Heart left ventricle (tissue), 16 donors: ENCODE measurements at regions not wholly inside any gene's neighbourhood (a gene's known extent, or its start where the extent isn't known, plus 50 kb on each side); places are given as distances from the start of the nearest gene placed in this dataset.

Experiments
- ATAC-seq, 4 donors: fragments of 200-7000 bp; cut with Tn5 transposase; one replicate each; pipeline ENCODE4 v1.9.1; 2020 to 2022; ENCODE audit warnings: moderate library complexity in 4 of 4, mild to moderate bottlenecking in 3 of 4, moderate number of reproducible peaks in 1 of 4
- DNase-seq, 5 donors: peaks; one replicate each; pipeline ENCODE4 v3.0.0-alpha.2; 2020
- H3K27ac ChIP-seq, 12 donors: fragments of 200-600 bp; sonication (generic) in 4 of 12; one replicate each; pipeline versions ENCODE4 v1.5.0 to v1.8.0; 2016 to 2022; ENCODE audit warnings: mild to moderate bottlenecking in 2 of 12
- H3K27me3 ChIP-seq, 9 donors: fragments of 200-600 bp; sonication (generic) in 2 of 9; one replicate each; pipeline versions ENCODE4 v1.5.1 to v1.8.0; 2016 to 2022; ENCODE audit warnings: mild to moderate bottlenecking in 3 of 9
- H3K36me3 ChIP-seq, 9 donors: fragments of 200-600 bp; sonication (generic) in 2 of 9; one replicate each; pipeline versions ENCODE4 v1.5.0 to v1.8.0; 2018 to 2022; ENCODE audit warnings: mild to moderate bottlenecking in 2 of 9
- H3K4me1 ChIP-seq, 12 donors: fragments of 200-600 bp; sonication (generic) in 4 of 12; one replicate each; pipeline versions ENCODE4 v1.5.0 to v1.8.0; 2016 to 2022; ENCODE audit warnings: mild to moderate bottlenecking in 3 of 12
- H3K4me3 ChIP-seq, 12 donors: fragments of 200-600 bp; sonication (generic) in 4 of 12; one replicate each; pipeline versions ENCODE4 v1.5.0 to v1.8.0; 2017 to 2022; ENCODE audit warnings: mild to moderate bottlenecking in 9 of 12, moderate library complexity in 4 of 12
- H3K9me3 ChIP-seq, 12 donors: fragments of 200-600 bp; sonication (generic) in 4 of 12; one replicate each; pipeline versions ENCODE4 v1.5.0 to v1.8.0; 2016 to 2022; ENCODE audit warnings: mild to moderate bottlenecking in 1 of 12
- POLR2A ChIP-seq, 2 donors: fragments of 450-650 bp; IDR thresholded peaks; one replicate each; pipeline ENCODE4 v1.6.1; 2017; ENCODE audit warnings: antibody characterized with exemption in 2 of 2, mild to moderate bottlenecking in 2 of 2, moderate library complexity in 2 of 2
- WGBS, 4 donors: extraction: QIAGEN DNeasy Blood & Tissue Kit in 2 of 4; methylation state at CpG; one replicate each; pipeline versions ENCODE4 v1.1.5 to v1.1.7; 2013 to 2018; 5-methylcytosine and 5-hydroxymethylcytosine counted together
- intact Hi-C, 10 donors: fragments of 100-400 bp; cut with DNase I; formaldehyde crosslinking; loops; one replicate each; pipeline versions ENCODE4 v1.11.1 to v1.14.2; 2022
- TF ChIP-seq, protein P1 (sequence below), 12 donors: fragments of 200-600 bp; sonication (generic) in 4 of 12; IDR thresholded peaks; one replicate each; pipeline versions ENCODE4 v1.5.0 to v1.8.0; 2018 to 2022; ENCODE audit warnings: antibody characterized with exemption in 12 of 12, mild to moderate bottlenecking in 5 of 12
- donor health status: ischemic (EF 13 %, LVEDD 7.1; RV severe dilation, severe dysfunction).
- donor health status: healthy with polysubstance abuse.
- donor health status: DM: no; HTN: yes; CAD: no.
- donor health status: DM: no; HTN: no; CAD: no.
- donor health status: ischemic (EF 25% LVEDD 6.9; RV normal size, moderate dysfunction).
- donor health status: ischemic (EF 25% LVEDD 5.7; RV mildly dilated, moderate dysfunction).
- donor health status: healthy.
- donor health status: DM: yes; HTN: yes; CAD: no.
- donor health status: ischemic (EF 35%, LVEDD 5.7; RV mildly dilated, moderate dysfunction).
- donor health status: nonischemic (EF 11% LVEDD 7.7; RV severe dilation, severe dysfunction).
- donor health status: DM: yes; HTN: yes; CAD: no.
- donor health status: PGD.
- donor health status: ischemic (EF 29% LVEDD 5.4; RV normal size, mild dysfunction).
- donor health status: nonischemic (EF 23%, LVEDD 6.1; RV moderate dilation, normal function).

DNA sequence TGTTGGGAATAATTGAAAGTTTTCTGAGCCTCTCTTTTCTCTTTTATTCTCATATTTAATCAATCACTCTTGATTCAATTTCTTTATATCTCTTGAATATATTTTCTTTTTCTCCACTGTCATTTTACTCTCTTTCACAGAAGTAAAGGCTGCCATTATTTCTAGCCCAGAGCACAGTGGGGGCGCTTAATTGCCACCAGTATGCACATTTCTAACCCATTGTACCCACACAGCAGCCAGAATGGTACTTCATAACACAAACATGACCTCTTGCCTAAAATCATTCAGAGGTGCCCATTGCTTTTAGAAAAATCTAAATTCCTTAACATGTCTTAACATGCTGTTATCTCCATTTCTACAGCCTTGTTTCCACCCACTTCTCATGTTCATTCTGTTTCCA, 190.2 kb upstream of the LMO3 start:
- 28 to 41% (median 36%) methylated on average over 1 of the region's 1 CpG for WGBS, 4 donors
- DNase-seq: no peak
- H3K27me3 ChIP-seq: no peaks in the 10 kb centered on the region
- H3K9me3 ChIP-seq: no peaks in the 10 kb centered on the region
- no peaks in the 10 kb centered on the region for H3K36me3 ChIP-seq
- no peak for TF ChIP-seq POLR2A (IDR thresholded peaks at IDR 0.05)
- TF ChIP-seq, protein P1, sequence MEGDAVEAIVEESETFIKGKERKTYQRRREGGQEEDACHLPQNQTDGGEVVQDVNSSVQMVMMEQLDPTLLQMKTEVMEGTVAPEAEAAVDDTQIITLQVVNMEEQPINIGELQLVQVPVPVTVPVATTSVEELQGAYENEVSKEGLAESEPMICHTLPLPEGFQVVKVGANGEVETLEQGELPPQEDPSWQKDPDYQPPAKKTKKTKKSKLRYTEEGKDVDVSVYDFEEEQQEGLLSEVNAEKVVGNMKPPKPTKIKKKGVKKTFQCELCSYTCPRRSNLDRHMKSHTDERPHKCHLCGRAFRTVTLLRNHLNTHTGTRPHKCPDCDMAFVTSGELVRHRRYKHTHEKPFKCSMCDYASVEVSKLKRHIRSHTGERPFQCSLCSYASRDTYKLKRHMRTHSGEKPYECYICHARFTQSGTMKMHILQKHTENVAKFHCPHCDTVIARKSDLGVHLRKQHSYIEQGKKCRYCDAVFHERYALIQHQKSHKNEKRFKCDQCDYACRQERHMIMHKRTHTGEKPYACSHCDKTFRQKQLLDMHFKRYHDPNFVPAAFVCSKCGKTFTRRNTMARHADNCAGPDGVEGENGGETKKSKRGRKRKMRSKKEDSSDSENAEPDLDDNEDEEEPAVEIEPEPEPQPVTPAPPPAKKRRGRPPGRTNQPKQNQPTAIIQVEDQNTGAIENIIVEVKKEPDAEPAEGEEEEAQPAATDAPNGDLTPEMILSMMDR (IDR thresholded peaks at IDR 0.05): no peak
- no peak overlapping the region for H3K4me3 ChIP-seq
- no peaks in the 10 kb centered on the region for H3K4me1 ChIP-seq
- intact Hi-C loops: no loop called here
- ATAC-seq: no peak
- H3K27ac ChIP-seq: no peak overlapping the region

DNA sequence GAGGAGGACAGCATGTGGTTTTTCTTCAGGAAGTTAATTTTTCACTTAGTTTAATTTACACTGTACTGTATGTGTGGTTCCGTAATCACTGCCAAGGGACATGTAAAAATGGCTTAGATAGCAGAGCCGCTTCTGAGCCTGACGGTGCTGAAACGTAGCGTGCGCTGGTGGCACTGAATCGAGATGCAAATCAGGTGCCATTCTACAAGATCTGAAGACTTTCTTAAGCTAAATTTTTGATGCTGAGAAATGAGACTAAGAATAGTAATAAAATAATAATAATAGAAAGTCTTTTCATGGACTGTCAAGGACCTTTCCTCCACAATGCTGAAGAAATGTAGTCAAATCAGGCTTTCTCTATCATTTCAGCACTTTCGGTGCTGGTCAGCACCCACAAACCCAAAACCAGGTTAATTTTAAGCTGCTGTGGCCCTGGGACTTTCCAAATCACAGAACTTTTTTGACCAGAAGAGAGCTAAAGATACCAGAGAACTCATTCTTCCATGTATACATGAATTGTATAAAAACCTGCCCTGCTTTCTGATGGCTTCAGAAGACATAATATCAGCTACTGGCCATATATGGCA, 183.3 kb upstream of the LMO3 start:
- no peaks in the 10 kb centered on the region for H3K27me3 ChIP-seq
- no peak overlapping the region for H3K27ac ChIP-seq
- H3K9me3 ChIP-seq: no peaks in the 10 kb centered on the region
- H3K4me1 ChIP-seq: no peaks in the 10 kb centered on the region
- ATAC-seq (no peak), DNase-seq (no peak)
- H3K4me3 ChIP-seq: no peak overlapping the region
- TF ChIP-seq, protein P1 (IDR thresholded peaks at IDR 0.05): no peak
- no peak for TF ChIP-seq POLR2A (IDR thresholded peaks at IDR 0.05)
- 43 to 64% (median 53%) methylated on average over 8 of the region's 8 CpGs for WGBS, 4 donors
- no peaks in the 10 kb centered on the region for H3K36me3 ChIP-seq
- intact Hi-C loops: no loop called here

DNA sequence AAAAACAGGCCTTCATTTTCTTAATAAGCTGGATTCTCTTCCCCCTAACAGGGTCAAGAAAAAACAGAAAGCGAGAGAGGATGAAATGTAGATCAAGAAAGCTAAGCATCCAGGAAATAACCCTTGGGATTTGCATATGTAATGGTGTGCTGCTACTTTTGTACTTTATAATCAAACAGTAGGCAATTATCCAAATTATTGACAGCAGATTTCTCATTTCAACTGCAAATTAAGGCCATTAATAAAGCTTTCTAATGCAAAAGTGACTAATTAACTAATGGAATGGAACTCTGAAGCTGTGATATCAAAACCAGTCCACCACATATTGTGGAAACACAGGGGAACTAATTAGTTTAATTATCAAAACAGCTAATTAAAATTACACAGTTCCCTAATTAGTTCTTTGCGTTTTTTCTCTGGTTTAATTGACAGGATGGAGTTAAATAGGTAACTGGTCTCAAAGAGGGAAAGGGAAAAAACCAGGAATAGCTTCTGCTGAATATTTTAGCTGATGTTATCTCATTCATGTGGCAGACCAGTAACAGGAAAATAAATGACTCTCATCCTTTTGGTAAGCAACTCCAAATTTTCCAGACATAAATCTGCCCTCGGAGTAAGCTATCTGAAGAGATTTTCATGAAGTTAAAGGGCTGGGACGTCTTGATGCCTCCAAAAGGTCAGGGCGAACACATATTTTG, 182.7 kb upstream of the LMO3 start:
- Histone ChIP-seq H3K4me1 (no peaks in the 10 kb centered on the region), H3K9me3 (no peaks in the 10 kb centered on the region), H3K4me3 (no peak overlapping the region), H3K27me3 (no peaks in the 10 kb centered on the region), H3K36me3 (no peaks in the 10 kb centered on the region), H3K27ac (no peak overlapping the region)
- intact Hi-C loops: no loop called here
- 41 to 54% (median 49%) methylated on average over 5 of the region's 5 CpGs for WGBS, 4 donors
- ATAC-seq: no peak
- DNase-seq: no peak
- TF ChIP-seq POLR2A (IDR thresholded peaks at IDR 0.05): no peak
- TF ChIP-seq, protein P1 (IDR thresholded peaks at IDR 0.05): no peak

- intact Hi-C loops: no loop called here
- WGBS, 4 donors: 38 to 52% (median 45%) methylated on average over 2 of the region's 2 CpGs
Measured at GRCh38 chr12:16785953-16786352, 180.0 kb upstream of the LMO3 start.

More at GRCh38 chr12:16785953-16786352, 180.0 kb upstream of the LMO3 start:
- ATAC-seq: no peak
- no peaks in the 10 kb centered on the region for H3K36me3 ChIP-seq
- no peak overlapping the region for H3K4me3 ChIP-seq
- DNase-seq: no peak
- H3K27ac ChIP-seq: no peak overlapping the region
- no peaks in the 10 kb centered on the region for H3K27me3 ChIP-seq
- TF ChIP-seq, protein P1 (IDR thresholded peaks at IDR 0.05): no peak
- TF ChIP-seq POLR2A (IDR thresholded peaks at IDR 0.05): no peak
- peaks cover 0 to 3% (median 0%) of the 10 kb centered on the region in 12 donors for H3K9me3 ChIP-seq
- no peaks in the 10 kb centered on the region for H3K4me1 ChIP-seq
